BLaER1 treated with 17β-estradiol and CSF1 and Interleukin-3, amounts not matched to agents 10 nM and 100 nM (cell line): ENCODE measurements at regions not wholly inside any gene's neighbourhood (a gene's known extent, or its start where the extent isn't known, plus 50 kb on each side); places are given as distances from the start of the nearest gene placed in this dataset.

Experiments
- H3K27ac ChIP-seq, 11 experiments: shearing (Covaris generic); formaldehyde crosslinking; 2 replicates each; pipeline ENCODE4 v1.8.1; 2022
- H3K27me3 ChIP-seq, 11 experiments: shearing (Covaris generic); formaldehyde crosslinking; 2 replicates each; pipeline ENCODE4 v1.8.1; 2022
- H3K36me3 ChIP-seq, 11 experiments: shearing (Covaris generic); formaldehyde crosslinking; 2 replicates each; pipeline ENCODE4 v1.8.1; 2022
- H3K4me1 ChIP-seq, 10 experiments: shearing (Covaris generic); formaldehyde crosslinking; 2 replicates each; pipeline ENCODE4 v1.8.1; 2022
- H3K4me2 ChIP-seq, 11 experiments: shearing (Covaris generic); formaldehyde crosslinking; 2 replicates each; pipeline ENCODE4 v1.8.1; 2022
- H3K4me3 ChIP-seq, 10 experiments: shearing (Covaris generic); formaldehyde crosslinking; 2 replicates each; pipeline ENCODE4 v1.8.1; 2022
- H3K9ac ChIP-seq, 11 experiments: shearing (Covaris generic); formaldehyde crosslinking; 2 replicates each; pipeline ENCODE4 v1.8.1; 2022
- H3K9me3 ChIP-seq, 11 experiments: shearing (Covaris generic); formaldehyde crosslinking; replicated peaks in 1 of 11; 2 replicates each; pipeline ENCODE4 v1.8.1; 2022
- H4K20me1 ChIP-seq, 11 experiments: shearing (Covaris generic); formaldehyde crosslinking; 2 replicates each; pipeline ENCODE4 v1.8.1; 2022
- Cebpa-rat ChIP-seq, 11 experiments: shearing (Covaris generic); IDR thresholded peaks; 2 replicates each; pipeline ENCODE4 v1.8.1; 2022

- no peak overlapping the region for H3K27ac ChIP-seq
- no peaks in the 10 kb centered on the region for H3K9me3 ChIP-seq
- H3K4me1 ChIP-seq, result no peaks in the 10 kb centered on the region
- no peaks in the 10 kb centered on the region for H3K27me3 ChIP-seq
- H3K4me2 ChIP-seq, result no peak overlapping the region
- H3K4me3 ChIP-seq, result no peak overlapping the region
- TF ChIP-seq Cebpa-rat (IDR thresholded peaks at IDR 0.05), result no peak
- no peaks in the 10 kb centered on the region for H4K20me1 ChIP-seq
- no peaks in the 10 kb centered on the region for H3K36me3 ChIP-seq
- H3K9ac ChIP-seq, result no peak overlapping the region
Measured at GRCh38 chr5:29568028-29568427, 1625.5 kb upstream of the CDH6 start.

GRCh38 chr5:29561564-29561963 is 1631.9 kb upstream of the CDH6 start:
- no peaks in the 10 kb centered on the region for H4K20me1 ChIP-seq
- no peak overlapping the region for H3K27ac ChIP-seq
- no peak overlapping the region for H3K4me3 ChIP-seq
- no peaks in the 10 kb centered on the region for H3K4me1 ChIP-seq
- no peaks in the 10 kb centered on the region for H3K9me3 ChIP-seq
- H3K4me2 ChIP-seq, result no peak overlapping the region
- H3K9ac ChIP-seq, result no peak overlapping the region
- TF ChIP-seq Cebpa-rat (IDR thresholded peaks at IDR 0.05), result no peak
- H3K27me3 ChIP-seq, result no peaks in the 10 kb centered on the region
- no peaks in the 10 kb centered on the region for H3K36me3 ChIP-seq

- H3K4me3 ChIP-seq, result no peak overlapping the region
- no peak overlapping the region for H3K4me2 ChIP-seq
- peaks cover 0 to 12% (median 0%) of the 10 kb centered on the region in 11 experiments; a peak in 3 of 22 replicates for H3K9me3 ChIP-seq
- TF ChIP-seq Cebpa-rat (IDR thresholded peaks at IDR 0.05), result no peak
- H3K36me3 ChIP-seq, result no peaks in the 10 kb centered on the region
- H3K27me3 ChIP-seq, result no peaks in the 10 kb centered on the region
- H3K27ac ChIP-seq, result no peak overlapping the region
- H4K20me1 ChIP-seq, result no peaks in the 10 kb centered on the region
- H3K9ac ChIP-seq, result no peak overlapping the region
- H3K4me1 ChIP-seq, result 0 out of 20 replicates have a peak, but pooled peaks cover 0 to 4% (median 0%) of the 10 kb centered on the region in 10 experiments
Measured at GRCh38 chr5:29550523-29550922, 1643.0 kb upstream of the CDH6 start.

- TF ChIP-seq Cebpa-rat (IDR thresholded peaks at IDR 0.05), result no peak
- H3K27ac ChIP-seq, result no peak overlapping the region
- no peak overlapping the region for H3K9ac ChIP-seq
- no peaks in the 10 kb centered on the region for H4K20me1 ChIP-seq
- no peaks in the 10 kb centered on the region for H3K9me3 ChIP-seq
- H3K27me3 ChIP-seq, result no peaks in the 10 kb centered on the region
- no peaks in the 10 kb centered on the region for H3K36me3 ChIP-seq
- H3K4me1 ChIP-seq, result 0 out of 20 replicates have a peak, but pooled peaks cover 0 to 4% (median 0%) of the 10 kb centered on the region in 10 experiments
- H3K4me3 ChIP-seq, result no peak overlapping the region
- H3K4me2 ChIP-seq, result no peak overlapping the region
Measured at GRCh38 chr5:29548262-29548661, 1645.2 kb upstream of the CDH6 start.

- no peaks in the 10 kb centered on the region for H3K9me3 ChIP-seq
- H3K4me1 ChIP-seq, result 0 out of 20 replicates have a peak, but pooled peaks cover 0 to 4% (median 0%) of the 10 kb centered on the region in 10 experiments
- H3K27me3 ChIP-seq, result no peaks in the 10 kb centered on the region
- no peak overlapping the region for H3K4me2 ChIP-seq
- no peaks in the 10 kb centered on the region for H4K20me1 ChIP-seq
- H3K27ac ChIP-seq, result no peak overlapping the region
- TF ChIP-seq Cebpa-rat (IDR thresholded peaks at IDR 0.05), result no peak
- H3K9ac ChIP-seq, result no peak overlapping the region
- no peak overlapping the region for H3K4me3 ChIP-seq
- no peaks in the 10 kb centered on the region for H3K36me3 ChIP-seq
Measured at GRCh38 chr5:29547236-29547865, 1646.1 kb upstream of the CDH6 start.

- H3K9ac ChIP-seq, result no peak overlapping the region
- H3K4me3 ChIP-seq, result no peak overlapping the region
- H3K4me2 ChIP-seq, result no peak overlapping the region
- no peaks in the 10 kb centered on the region for H3K27me3 ChIP-seq
- H3K4me1 ChIP-seq, result no peaks in the 10 kb centered on the region
- H3K27ac ChIP-seq, result no peak overlapping the region
- H3K9me3 ChIP-seq, result no peaks in the 10 kb centered on the region
- no peaks in the 10 kb centered on the region for H4K20me1 ChIP-seq
- TF ChIP-seq Cebpa-rat (IDR thresholded peaks at IDR 0.05), result no peak
- no peaks in the 10 kb centered on the region for H3K36me3 ChIP-seq
Measured at GRCh38 chr5:29543501-29543900, 1650.0 kb upstream of the CDH6 start.

- H3K9ac ChIP-seq, result no peak overlapping the region
- no peak overlapping the region for H3K4me2 ChIP-seq
- H3K9me3 ChIP-seq, result no peaks in the 10 kb centered on the region
- no peaks in the 10 kb centered on the region for H3K27me3 ChIP-seq
- H3K27ac ChIP-seq, result no peak overlapping the region
- no peaks in the 10 kb centered on the region for H3K36me3 ChIP-seq
- no peak for TF ChIP-seq Cebpa-rat (IDR thresholded peaks at IDR 0.05)
- H3K4me1 ChIP-seq, result no peaks in the 10 kb centered on the region
- no peak overlapping the region for H3K4me3 ChIP-seq
- H4K20me1 ChIP-seq, result no peaks in the 10 kb centered on the region
Measured at GRCh38 chr5:29524227-29524626, 1669.3 kb upstream of the CDH6 start.

GRCh38 chr5:29518176-29518575 is 1675.3 kb upstream of the CDH6 start:
- H3K27me3 ChIP-seq, result no peaks in the 10 kb centered on the region
- H3K9ac ChIP-seq, result no peak overlapping the region
- H3K27ac ChIP-seq, result no peak overlapping the region
- H3K36me3 ChIP-seq, result no peaks in the 10 kb centered on the region
- TF ChIP-seq Cebpa-rat (IDR thresholded peaks at IDR 0.05), result no peak
- H3K9me3 ChIP-seq, result no peaks in the 10 kb centered on the region
- H3K4me1 ChIP-seq, result no peaks in the 10 kb centered on the region
- no peak overlapping the region for H3K4me3 ChIP-seq
- H4K20me1 ChIP-seq, result no peaks in the 10 kb centered on the region
- H3K4me2 ChIP-seq, result no peak overlapping the region

GRCh38 chr5:29516224-29516623 is 1677.3 kb upstream of the CDH6 start:
- Histone ChIP-seq H4K20me1 (no peaks in the 10 kb centered on the region), H3K36me3 (no peaks in the 10 kb centered on the region), H3K4me1 (no peaks in the 10 kb centered on the region), H3K27ac (no peak overlapping the region), H3K27me3 (no peaks in the 10 kb centered on the region), H3K9ac (no peak overlapping the region), H3K9me3 (no peaks in the 10 kb centered on the region), H3K4me2 (no peak overlapping the region), H3K4me3 (no peak overlapping the region)
- no peak for TF ChIP-seq Cebpa-rat (IDR thresholded peaks at IDR 0.05)

GRCh38 chr5:29508131-29508530 is 1685.4 kb upstream of the CDH6 start:
- peak in 1 of 11 experiments; percentile 35; a peak in 1 of 22 replicates for TF ChIP-seq Cebpa-rat (IDR thresholded peaks at IDR 0.05)
- Histone ChIP-seq H3K4me2 (no peak overlapping the region), H3K4me1 (no peaks in the 10 kb centered on the region), H3K4me3 (no peak overlapping the region), H3K27me3 (no peaks in the 10 kb centered on the region), H3K9ac (no peak overlapping the region), H3K36me3 (no peaks in the 10 kb centered on the region), H3K9me3 (no peaks in the 10 kb centered on the region), H3K27ac (no peak overlapping the region), H4K20me1 (no peaks in the 10 kb centered on the region)
